GM18507 (cell line): ENCODE measurements at regions not wholly inside any gene's neighbourhood (a gene's known extent, or its start where the extent isn't known, plus 50 kb on each side); places are given as distances from the start of the nearest gene placed in this dataset.
"Not testable (repeated sequence)": the region's sequence is repeated elsewhere in the genome, so short reads cannot be mapped to it uniquely, and the experiment has no call there.

Experiments used
- DNase-seq: peaks from one replicate; pipeline ENCODE4 v3.0.0; 2011; ENCODE audit warnings: low read depth; ENCODE audit not compliant: insufficient read length; ENCODE audit errors: extremely low spot score
- FAIRE-seq: peaks from 2 replicates; lab custom pipeline; 2011; peaks lifted over from hg19 to GRCh38; lab: Jason Lieb, UNC

DNA sequence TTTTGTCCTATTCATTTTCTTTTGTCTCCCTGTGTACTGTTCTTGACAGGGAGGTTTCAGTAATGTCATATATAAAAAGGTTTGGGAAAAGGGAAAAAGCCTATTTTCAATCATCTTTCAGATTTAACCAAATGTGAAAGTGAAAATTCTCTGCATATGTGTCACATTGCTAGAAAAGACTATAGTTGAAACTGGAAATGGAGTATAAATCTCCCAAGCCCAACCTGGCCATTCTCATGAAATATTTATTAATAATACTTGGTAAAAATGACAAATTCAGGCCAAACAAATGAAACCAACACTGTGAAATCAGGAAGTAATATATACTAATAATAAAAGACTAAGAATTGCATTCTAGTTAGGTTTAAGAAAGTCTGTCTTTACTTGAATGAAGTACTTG lies 1129.2 kb downstream of the SLC16A7 start:
- no peak for DNase-seq
- FAIRE-seq, result no peak

GRCh38 chr12:60752589-60752988 lies 1156.8 kb downstream of the SLC16A7 start:
- DNase-seq (no peak), FAIRE-seq (no peak)

GRCh38 chr12:60758224-60758623 lies 1162.4 kb downstream of the SLC16A7 start:
- FAIRE-seq, result no peak
- DNase-seq, result no peak

- no peak for DNase-seq
- no peak for FAIRE-seq
Measured at GRCh38 chr12:60760965-60761364, 1165.1 kb downstream of the SLC16A7 start.

DNA sequence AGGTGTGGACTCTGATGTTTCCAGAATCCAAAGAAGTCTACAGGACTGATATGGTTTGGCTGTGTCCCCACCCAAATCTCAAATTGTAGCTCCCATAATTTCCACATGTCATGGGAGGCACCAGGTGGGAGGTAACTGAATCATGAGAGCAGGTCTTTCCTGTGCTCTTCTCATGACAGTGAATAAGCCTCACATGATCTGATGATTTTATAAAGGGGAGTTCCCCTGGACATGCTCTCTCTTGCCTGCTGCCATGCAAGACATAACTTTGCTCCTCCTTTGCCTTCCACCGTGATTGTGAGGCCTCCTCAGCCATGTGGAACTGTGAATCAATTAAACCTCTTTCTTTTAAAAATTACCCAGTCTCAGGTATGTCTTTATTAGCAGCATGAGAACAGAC lies 1205.3 kb downstream of the SLC16A7 start:
- not testable (repeated sequence) for FAIRE-seq, DNase-seq

GRCh38 chr12:60803147-60803546 lies 1207.3 kb downstream of the SLC16A7 start:
- no peak for FAIRE-seq

GRCh38 chr12:60805364-60805763 lies 1209.5 kb downstream of the SLC16A7 start:
- DNase-seq, result no peak

More at GRCh38 chr12:60803147-60803546, 1207.3 kb downstream of the SLC16A7 start:
- DNase-seq, result no peak

GRCh38 chr12:60819794-60820193 lies 1224.0 kb downstream of the SLC16A7 start:
- DNase-seq, result no peak

More at GRCh38 chr12:60805364-60805763, 1209.5 kb downstream of the SLC16A7 start:
- no peak for FAIRE-seq

GRCh38 chr12:60822580-60822979 lies 1226.8 kb downstream of the SLC16A7 start:
- FAIRE-seq, result no peak
- DNase-seq, result no peak

More at GRCh38 chr12:60819794-60820193, 1224.0 kb downstream of the SLC16A7 start:
- FAIRE-seq, result no peak

- no peak for DNase-seq
- FAIRE-seq, result no peak
Measured at GRCh38 chr12:60830381-60830780, 1234.6 kb downstream of the SLC16A7 start.

DNA sequence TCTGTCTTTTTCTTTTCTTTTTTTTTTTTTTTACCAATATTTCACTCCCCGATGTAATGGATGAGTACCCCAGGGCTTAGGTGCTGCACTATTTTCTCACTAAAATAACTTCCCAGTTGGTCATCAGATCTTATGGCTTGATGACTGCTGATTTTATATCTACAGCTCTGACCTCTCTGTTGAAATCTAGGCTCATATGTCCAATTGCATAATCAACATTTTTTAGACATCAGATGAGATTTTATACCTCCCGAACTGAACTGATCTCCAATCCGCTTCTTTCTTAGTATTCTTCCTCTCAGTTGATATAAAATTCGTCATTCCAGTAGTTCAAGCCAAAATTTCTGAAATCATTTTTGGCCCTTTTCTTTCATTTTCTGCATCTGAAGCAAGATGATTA lies 1236.5 kb downstream of the SLC16A7 start:
- DNase-seq (no peak), FAIRE-seq (no peak)

- no peak for DNase-seq
Measured at GRCh38 chr12:60834372-60834771, 1238.5 kb downstream of the SLC16A7 start.

DNA sequence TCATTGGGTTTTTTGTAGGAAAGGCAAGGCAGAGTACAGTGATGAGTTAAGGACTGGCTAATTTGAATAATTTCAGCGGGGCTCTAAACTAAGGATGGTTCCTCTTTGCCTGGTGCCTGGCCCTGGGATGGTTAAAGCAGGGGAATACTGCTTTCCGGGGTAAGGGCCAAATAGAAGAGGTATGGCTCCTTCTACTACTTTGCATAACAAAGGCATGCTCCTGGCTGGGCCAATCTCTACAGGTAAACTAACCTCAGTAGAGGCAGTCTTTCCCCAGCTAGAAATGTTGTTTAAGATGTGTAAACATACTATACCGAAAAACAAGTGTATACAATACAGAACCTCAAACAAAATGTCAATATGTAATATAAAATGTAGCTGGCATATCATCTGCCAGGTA lies 1239.0 kb downstream of the SLC16A7 start:
- FAIRE-seq (no peak), DNase-seq (no peak)

More at GRCh38 chr12:60834372-60834771, 1238.5 kb downstream of the SLC16A7 start:
- no peak for FAIRE-seq

- no peak for DNase-seq
- no peak for FAIRE-seq
Measured at GRCh38 chr12:60836651-60837050, 1240.8 kb downstream of the SLC16A7 start.

DNA sequence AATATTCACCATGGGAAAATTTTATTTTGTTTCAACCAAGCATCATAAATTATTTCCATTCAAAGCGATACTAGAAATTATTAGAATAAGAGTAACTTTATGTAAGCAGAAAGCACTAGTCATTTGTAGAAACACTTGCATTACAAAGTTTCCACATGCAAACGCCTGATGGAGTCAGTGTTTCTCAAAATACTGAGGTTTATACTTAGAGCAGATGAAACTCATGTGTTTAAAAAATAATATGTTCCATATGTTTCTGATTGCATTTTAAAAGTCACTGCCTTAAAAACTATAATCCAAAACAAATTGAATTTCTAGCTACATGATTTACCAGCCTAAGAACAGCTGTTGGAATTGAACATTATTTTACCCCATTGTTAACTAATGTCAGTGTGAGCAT lies 1246.4 kb downstream of the SLC16A7 start:
- no peak for DNase-seq
- no peak for FAIRE-seq

GRCh38 chr12:60844101-60844500 lies 1248.3 kb downstream of the SLC16A7 start:
- no peak for FAIRE-seq

GRCh38 chr12:60844875-60845274 lies 1249.0 kb downstream of the SLC16A7 start:
- DNase-seq (no peak), FAIRE-seq (no peak)

More at GRCh38 chr12:60844101-60844500, 1248.3 kb downstream of the SLC16A7 start:
- no peak for DNase-seq

DNA sequence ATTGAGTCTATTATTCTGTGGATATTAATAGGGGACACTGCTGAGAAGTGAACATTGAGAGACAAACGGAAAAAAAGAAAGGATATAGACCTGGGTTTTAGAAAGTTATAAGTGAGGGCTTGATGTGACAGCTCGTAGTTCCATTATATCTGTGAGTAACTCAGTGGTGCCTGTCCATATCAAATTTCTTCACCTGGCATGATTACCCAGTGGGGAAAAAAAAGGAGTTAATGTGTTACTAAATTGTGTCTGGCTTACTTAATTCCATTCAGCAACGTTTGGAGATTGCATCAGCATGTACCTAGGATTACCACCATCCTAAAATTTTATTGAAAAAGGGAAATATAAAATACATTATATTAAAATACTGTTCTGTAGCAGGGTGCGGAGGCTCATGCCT lies 1249.9 kb downstream of the SLC16A7 start:
- FAIRE-seq (no peak), DNase-seq (no peak)

DNA sequence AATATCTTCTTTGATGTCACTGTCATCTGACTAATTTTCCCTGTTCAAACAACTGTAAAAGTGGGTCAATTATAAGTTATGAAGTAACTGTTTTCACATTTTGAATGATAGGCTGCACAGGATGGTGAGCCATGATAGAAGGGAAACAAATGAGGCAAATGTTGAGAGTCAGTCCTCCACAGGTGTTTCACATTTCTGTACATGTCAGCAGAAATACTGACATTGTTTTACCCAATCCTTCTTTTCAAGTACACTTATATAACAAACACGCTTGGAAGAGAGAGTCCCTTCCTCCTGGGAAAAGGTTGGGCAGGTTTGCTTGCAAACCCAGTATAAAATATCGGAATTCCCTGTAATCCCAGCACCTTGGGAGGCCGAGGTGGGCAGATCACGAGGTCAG lies 1251.5 kb downstream of the SLC16A7 start:
- FAIRE-seq (no peak), DNase-seq (no peak)

- no peak for FAIRE-seq
Measured at GRCh38 chr12:60849723-60850122, 1253.9 kb downstream of the SLC16A7 start.

GRCh38 chr12:60853407-60853806 lies 1257.6 kb downstream of the SLC16A7 start:
- FAIRE-seq, result no peak

More at GRCh38 chr12:60849723-60850122, 1253.9 kb downstream of the SLC16A7 start:
- DNase-seq, result no peak

DNA sequence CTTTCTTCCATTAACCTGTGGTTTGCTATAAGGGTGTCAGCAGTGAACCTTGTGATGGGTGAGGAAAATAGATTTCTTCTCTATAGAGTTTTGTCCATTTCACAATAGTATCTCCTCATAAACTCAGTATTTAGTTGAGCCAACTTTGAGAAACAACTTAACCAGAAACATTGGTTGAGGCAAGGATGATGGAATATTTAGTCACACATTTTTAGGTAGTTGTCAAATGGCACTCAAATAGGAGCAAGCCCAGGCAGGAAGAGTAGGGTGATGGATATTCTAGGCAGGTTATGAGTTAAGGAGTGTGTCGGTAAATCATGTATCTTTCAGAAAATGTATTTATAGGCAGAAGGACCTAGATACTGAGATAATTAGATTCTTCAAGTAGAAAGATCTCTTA lies 1267.6 kb downstream of the SLC16A7 start:
- FAIRE-seq (no peak), DNase-seq (no peak)

More at GRCh38 chr12:60853407-60853806, 1257.6 kb downstream of the SLC16A7 start:
- DNase-seq, result no peak
